LoVo (cell line): ENCODE measurements at regions not wholly inside any gene's neighbourhood (a gene's known extent, or its start where the extent isn't known, plus 50 kb on each side); places are given as distances from the start of the nearest gene placed in this dataset.
"Not testable (repeated sequence)": the region's sequence is repeated elsewhere in the genome, so short reads cannot be mapped to it uniquely, and the experiment has no call there.

Source experiments
- DNase-seq: peaks from one replicate; pipeline ENCODE4 v3.0.0-alpha.2; 2016; ENCODE audit warnings: low spot score

DNA sequence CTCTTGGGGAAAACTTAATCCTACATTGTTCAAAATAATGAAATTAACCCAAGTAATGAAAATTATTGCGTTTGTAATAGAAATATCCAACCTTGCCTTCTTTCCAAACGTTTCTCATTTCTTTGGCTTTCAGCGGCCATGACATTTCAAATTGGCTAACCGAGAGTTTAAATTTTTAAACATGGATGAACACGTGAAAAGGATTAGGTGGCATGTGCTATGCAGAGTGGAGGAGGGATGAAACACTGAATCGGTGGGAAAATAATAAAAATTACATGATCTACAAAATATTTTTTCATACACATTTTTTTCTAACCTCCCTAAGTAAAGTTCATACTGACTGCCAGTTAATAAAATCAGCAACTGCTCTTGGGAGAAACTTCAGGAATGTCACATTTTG lies 728.4 kb upstream of the PKDCC start:
- DNase-seq: no peak

DNA sequence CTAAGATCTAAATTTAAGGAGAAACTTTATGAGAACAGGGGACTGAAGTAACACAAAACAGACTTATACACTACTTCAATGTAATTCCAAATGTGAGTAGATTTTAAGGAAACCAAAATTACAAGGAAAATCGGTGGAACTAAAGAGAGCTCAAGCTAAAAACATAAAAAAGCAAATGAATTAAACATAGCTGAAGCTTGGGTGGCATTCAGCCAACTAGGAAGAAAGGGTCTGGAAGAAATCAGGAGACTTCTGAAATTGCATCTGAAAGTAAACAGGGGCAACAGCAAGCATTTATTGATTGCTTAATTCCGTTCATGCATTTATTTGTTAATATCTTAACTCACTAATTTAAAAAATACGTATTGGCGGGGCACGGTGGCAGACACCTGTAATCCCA lies 727.3 kb upstream of the PKDCC start:
- no peak for DNase-seq

DNA sequence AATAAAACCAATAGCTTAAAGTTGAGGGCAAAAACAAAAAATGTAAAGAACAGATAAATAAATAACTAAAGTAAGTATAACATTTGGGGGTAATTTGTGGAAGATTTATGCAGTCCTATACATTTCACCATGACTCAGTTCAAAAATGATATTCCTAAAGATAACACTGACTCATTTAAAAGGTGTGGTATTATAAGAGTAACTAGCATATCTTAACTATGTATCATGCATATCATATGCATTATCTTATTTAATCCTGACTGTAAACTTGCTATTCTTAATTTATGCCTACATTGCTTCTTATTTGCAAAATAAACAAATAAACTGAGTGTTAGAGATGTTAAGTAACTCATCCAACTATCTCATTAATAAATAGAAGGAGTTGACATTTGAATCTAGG lies 726.5 kb upstream of the PKDCC start:
- DNase-seq: no peak

DNA sequence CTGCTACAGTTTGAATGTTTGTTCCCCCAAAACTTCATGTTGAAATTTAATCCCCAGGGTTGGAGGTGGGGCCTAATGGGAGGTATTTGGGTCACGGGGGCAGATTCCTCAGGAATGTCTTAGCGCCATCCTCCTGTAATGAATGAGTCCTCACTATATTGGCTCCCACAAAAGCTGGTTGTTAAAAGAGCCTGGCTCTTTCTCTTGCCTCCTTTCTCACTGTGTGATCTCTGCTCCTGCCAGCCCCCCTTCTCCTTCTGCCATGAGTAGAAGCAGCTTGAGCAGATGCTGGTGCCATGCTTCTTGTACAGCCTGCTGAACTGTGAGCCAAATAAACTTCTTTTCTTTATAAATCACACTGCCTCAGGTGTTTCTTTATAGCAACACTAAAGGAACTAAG lies 721.0 kb upstream of the PKDCC start:
- DNase-seq: no peak

DNA sequence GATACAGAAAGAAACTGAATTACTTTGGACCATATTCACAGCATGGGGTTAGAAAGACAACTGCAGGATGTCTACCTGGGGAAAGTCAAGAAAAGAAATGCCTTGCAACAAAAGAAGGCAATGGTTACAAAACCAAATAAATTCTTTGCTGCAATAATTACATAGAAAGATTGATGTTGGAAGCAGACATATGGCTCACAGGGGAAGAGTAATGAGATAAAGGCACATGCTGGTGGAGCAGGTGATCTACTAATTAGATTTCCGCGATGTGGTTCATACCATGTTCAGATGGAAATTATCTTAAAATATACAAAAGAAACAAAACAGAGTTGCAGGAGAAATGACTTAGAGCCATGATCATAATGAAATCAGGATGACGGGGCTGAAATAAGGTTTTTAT lies 718.8 kb upstream of the PKDCC start:
- no peak for DNase-seq

DNA sequence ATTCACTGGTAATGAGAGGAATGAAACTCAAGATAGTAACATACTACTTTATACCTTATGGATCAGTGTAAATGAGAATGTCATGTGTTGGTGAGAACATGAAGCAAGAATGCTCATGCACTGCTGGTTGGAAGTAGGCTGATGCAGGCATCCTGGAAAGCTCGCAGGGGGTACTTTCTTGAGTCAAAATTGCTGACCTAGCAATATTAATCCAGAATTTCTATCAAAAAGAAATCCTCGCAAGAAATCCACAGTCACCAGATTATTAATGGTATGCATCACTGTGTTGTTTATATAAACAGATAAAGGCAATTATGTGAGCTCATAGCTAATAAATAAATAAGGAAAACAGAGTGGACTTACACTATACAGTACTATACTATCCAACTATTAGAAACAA lies 713.7 kb upstream of the PKDCC start:
- no peak for DNase-seq

DNA sequence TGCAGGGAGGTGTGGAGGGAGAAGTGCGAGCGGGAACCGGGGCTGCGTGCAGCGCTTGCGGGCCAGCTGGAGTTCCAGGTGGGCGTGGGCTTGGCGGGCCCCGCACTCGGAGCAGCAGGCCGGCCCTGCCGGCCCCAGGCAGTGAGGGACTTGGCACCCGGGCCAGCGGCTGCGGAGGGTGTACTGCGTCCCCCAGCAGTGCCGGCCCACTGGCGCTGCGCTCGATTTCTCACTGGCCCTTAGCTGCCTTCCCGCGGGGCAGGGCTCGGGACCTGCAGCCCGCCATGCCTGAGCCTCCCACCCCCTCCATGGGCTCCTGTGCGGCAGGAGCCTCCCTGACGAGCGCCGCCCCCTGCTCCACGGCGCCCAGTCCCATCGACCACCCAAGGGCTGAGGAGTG lies 712.2 kb upstream of the PKDCC start:
- DNase-seq: not testable (repeated sequence)

DNA sequence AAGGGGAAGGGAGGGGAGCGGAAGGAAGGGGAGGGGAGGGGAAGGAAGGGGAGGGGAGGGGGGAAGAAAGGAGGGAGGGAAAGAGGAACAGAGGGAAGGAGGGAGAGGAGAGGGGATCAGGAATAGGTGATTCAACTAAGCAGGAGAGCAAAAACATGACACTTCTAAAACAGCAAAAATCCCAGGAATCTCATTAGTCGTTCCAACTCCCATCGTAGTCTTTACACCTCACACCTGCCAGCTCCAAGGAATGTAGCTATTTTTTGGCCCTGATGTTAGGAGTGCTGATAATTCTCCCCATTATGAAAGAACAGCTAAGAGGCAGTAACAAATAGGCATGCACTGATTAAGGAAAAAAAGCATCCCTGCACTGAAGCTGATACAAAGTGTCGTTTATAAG lies 709.9 kb upstream of the PKDCC start:
- DNase-seq: no peak

DNA sequence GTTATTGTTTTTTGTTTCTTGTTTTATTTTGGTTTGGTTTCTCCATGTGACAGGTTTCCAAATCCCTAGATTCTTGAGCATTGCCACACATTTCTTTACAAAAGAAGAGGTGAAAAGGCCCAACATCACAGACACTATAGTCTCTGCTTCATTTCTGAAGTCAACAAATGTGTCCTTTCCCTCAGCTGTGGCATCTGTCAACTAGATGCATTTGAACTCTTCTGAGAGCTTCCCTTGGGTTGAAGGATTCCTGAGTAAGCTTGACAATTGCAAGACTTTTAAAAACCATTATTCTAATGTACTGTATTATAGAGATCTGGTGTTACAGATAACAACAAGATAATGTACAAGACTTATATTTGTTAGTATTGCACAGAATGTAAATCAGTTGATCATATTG lies 703.3 kb upstream of the PKDCC start:
- DNase-seq: no peak

DNA sequence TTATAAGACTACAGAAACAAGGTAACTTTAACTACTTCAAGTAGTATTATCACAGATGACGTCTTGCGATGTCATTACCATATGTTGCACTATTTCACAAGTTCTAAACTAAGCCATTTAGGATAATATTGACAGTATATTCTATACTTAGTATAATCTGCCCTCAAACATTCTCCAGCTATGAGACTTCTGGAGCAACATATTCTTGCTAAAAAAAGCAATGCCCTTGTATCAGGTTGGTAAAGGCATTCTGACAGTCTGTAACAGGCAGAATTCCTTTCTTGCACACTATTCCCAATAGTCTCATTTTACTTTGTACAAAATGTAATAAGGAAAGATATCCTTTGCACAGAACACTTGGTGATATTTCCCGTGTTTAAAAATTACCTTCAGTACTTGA lies 694.8 kb upstream of the PKDCC start:
- no peak for DNase-seq

DNA sequence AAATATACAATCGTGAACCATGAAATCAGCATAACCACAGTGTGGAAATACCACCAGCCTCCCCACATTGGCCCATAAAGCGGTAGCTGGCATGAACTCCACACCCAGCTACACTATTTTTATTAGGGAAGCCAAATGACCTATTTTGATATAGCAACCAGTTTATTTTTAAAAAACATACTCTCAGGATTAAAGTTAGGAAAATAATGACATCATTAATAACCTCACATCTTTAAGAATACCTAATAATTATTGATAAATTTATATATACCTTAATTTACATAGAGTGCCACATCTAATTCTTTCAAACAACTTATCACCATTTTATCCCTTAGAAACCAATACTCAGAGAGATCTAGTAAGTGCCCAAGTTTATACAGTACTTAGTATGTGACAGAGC lies 692.0 kb upstream of the PKDCC start:
- no peak for DNase-seq

DNA sequence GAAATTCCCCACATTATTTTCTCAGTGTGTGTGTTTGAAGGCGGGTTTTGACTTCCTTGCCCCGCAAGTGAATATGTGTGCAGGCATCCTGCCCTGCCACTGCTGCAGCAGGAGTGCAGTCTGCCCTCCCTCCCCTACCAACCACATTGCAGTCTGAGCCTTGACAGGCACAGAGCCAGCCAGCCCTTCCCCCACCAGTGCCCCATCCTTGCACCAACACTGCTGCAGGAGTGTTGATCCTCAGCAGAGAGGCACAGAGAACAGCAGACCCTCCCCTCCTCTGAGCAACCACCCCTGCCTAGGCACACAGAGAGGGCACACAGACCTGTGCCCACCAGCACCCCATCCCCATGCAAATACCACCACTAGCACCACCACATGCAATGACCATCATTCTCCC lies 683.0 kb upstream of the PKDCC start:
- no peak for DNase-seq

DNA sequence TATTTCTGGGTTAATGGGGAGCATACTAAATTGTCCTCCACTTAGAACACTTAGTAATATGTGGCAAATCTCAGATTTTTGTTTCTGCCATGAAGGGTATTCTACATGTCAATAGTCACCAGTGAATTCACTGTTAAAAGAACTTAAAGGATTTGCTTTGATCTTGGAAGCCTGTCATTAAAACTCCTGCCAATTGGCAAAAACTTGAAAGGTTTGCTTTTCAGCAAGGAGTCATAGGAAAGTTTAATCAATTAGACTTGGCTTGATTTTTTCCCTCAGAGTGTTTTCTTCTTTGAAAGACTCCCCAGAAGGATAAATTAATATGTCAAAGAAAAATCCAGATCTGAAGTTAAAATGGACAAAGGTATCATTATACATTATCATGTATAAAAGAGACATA lies 671.9 kb upstream of the PKDCC start:
- no peak for DNase-seq

DNA sequence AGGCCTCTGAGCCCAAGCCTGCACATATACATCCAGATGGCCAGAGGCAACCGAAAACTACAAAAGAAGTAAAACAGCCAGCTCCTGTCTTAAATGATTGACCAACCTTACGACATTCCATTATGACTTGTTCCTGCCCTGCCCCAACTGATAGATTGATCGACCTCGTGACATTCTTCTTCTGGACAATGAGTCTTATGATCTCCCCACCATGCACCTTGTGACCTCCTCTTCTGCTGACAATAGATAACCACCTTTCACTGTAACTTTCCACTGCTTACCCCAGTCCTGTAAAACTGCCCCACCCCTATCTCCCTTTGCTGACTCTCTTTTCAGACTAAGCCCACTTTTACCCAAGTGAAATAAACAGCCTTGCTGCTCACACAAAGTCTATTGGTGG lies 670.0 kb upstream of the PKDCC start:
- DNase-seq: no peak

DNA sequence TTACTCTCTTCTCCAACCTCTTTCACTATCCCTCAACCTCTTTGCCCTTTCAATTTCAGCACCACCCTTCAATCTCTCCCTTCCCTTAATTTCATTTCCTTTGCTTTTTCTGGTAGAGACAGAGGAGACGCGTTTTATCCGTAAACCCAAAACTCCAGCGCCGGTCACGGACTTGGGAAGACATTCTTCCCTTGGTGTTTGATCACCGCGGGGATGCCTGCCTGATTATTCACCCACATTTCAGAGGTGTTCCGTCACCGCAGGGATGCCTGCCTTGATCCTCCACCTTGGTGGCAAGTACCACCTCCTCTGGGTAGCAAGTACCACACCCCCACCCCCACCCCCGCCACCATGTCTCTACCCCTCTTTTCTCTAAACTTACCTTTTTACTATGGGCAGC lies 669.4 kb upstream of the PKDCC start:
- no peak for DNase-seq

DNA sequence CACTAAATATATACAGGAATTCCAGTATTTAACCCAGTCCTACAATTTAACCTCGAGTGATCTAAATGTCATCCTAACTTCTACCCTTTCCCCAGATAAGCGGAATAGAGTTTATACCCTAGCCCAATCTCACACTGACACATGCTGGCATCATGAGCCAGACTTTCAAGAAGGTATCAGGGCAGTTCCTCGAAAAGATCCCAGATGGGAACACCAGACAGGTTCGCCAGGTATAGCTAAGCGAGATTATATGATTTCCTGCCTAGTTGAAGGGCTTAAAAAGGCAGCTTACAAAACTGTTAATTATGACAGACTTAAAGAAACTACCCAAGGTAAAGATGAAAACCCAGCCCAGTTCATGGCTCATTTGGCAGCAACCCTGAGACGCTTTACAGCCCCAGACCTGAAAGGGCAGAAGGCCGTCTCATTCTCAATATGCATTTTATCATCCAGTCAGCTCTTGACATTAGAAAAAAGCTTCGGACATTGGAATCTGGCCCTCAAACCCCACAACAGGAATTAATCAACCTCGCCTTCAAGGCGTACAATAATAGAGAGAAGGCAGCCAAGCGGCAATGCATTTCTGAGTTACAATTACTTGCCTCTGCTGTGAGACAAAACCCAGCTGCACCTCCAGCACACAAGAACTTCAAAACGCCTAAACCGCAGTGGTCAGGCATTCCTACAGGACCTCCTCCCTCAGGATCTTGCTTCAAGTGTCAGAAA lies 668.2 kb upstream of the PKDCC start:
- no peak for DNase-seq

DNA sequence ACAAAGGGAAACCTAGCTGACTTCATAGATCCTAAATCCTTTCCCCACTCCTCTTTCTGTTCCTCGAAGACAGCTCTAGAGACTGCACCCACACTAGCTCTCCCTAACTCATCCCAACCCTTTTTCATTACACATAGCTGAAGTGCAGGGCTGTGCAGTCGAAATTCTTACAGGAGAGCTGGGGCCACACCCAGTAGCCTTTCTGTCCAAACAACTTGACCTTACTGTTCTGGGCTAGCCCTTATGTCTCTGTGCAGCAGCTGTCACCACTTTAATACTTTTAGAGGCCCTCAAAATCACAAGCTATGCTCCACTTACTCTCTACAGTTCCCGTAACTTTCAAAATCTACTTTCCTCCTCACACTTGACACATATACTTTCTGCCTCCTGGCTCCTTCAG lies 666.1 kb upstream of the PKDCC start:
- no peak for DNase-seq

DNA sequence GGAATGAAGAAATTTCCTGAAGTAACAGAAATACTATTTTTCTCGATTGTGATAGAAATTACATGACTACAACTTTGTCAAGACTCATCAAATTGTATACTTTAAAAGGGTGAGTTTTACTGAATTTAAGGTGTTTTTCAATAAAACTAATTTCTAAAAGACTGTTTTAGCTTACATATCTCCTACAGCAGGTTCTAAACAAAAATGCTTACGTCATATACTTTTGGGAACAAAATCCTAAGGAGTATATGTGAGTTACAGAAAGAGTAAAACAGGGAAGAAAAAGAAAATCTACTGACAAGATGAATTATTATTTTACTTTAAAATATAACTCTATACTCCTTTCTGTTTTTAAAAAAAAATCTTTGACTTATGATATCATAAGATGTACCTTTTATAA lies 660.3 kb upstream of the PKDCC start:
- DNase-seq: no peak

DNA sequence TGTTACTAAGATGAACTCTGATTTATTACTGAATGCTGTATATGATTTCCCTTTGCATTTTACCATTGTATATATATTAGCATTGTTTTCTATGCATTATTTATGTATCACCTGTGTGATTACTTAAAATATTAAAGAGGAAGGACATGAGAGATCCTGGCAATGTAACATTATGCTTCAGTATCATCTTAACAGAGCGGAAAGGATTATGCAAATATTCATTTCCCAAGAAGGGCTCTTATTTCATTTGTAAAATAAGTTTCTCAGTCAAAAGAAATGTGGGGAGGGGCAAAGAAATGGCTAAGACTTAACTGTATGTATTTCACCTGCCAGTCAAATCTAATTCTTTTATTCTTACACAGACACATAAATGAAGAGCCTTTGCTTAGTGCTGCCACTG lies 654.2 kb upstream of the PKDCC start:
- DNase-seq: no peak

DNA sequence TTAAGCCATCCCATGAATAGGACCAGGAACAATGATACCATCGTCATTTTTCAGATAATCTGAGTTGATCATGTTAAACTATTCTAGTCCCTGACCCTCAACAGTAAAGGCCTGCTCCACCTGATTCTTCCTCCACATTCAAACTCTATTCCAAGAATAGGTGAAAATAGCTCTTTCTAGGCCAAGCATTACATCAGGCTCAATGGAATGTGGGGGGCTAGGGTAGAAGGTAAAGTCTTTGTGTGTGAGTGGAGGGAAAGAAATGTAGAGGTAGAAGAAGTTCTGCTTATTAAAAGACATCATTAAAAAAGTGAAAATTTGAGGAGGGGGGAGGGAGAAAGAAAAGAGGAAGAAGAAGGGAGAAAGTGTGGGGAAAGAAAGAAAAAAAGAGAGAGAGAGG lies 653.3 kb upstream of the PKDCC start:
- no peak for DNase-seq

DNA sequence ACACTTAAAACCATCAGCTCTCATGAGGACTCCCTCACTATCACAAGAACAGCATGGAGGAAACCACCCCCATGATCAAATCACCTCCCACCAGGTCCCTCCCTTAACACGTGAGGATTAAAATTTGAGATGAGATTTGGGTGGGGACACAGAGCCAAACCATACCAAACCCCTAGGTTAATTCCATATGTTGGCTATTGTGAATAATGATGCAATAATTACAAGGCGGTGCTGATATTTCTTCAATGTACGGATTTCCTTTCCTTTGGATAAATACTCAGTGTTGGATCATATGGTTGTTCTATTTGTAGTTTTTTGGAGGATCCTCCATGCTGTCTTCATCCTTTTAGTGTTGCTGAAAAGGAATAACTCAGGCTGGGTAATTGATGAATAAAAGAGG lies 652.1 kb upstream of the PKDCC start:
- no peak for DNase-seq

DNA sequence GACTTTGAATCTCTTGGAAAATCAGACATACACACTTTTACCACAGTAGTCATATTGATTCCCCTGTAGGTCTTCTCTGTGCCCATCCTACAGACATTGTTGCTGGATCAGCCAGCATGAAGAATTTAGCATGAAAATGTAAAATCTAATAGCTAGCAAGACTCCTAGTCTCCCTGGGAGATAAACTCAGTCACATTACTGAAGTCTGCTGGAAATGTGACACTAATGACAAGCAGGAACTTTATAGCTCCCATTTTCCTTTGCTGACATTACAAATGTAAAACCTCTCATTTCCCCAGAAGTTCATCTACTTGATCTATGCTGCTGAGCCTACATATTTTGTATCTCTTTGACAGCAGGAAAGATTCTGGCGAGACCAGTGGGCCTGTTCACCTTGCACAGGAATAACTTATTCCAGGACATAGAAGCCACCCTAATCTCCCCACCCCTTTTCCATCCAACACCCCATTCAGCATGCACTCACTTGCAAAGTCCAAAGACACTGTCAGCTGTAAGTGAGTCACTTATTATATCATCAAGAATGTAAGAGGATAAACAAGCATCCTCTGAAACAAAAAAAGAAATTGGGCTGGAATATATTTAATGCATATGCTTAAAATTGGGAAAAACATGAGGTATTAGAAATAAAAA lies 648.3 kb upstream of the PKDCC start:
- DNase-seq: no peak

DNA sequence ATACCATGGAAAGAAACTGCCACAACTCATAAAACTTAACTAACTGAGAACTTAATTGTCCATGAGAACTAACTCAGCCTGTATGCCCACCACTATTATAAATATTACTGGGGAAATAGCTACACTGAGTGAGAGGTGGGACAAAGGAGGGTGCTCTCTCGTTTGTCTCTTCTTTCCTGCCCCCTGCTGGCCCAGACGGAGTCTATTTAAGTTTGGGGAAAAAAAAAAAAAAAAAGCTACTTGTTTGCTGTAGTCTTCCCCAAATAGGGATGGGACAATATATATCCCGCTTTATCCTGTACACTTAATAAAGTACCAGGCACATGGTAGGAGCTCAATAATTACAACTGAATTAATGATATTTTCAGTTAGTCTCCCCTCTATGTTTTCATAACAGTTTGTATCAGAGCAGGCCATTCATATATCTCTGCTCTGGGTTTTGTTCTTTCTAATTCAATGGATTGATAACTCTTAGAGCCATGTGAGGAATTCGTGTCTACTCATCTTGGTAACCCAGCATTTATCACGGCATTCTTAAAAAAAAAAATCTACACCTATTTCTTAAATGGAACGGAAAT lies 647.6 kb upstream of the PKDCC start:
- no peak for DNase-seq

DNA sequence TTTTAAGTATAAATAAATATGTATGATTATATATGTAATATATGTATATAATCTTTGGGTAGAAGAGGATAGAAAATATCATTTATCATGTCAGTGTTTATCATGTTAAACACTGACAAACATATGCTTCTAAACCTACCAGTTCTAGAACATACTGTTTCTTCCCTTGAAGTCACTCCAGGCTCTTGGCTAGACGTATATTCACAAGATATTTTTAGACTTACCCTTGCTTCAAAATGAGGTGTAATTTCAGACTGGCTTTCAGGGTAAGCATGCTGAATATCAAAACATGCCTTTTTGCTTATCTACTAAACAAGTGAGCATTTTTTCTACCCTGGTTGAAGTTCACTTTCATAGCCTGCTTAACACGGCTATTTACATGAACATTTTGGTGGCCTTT lies 642.4 kb upstream of the PKDCC start:
- no peak for DNase-seq
